Stimulated activated CD4-positive, alpha-beta T cell treated with anti-CD3 and anti-CD28 coated beads, TNF-alpha, amount 100 ng/mL, for 48 hours (primary cell): ENCODE measurements at regions not wholly inside any gene's neighbourhood (a gene's known extent, or its start where the extent isn't known, plus 50 kb on each side); places are given as distances from the start of the nearest gene placed in this dataset.
"Not testable (repeated sequence)": the region's sequence is repeated elsewhere in the genome, so short reads cannot be mapped to it uniquely, and the experiment has no call there.

Source experiments
- DNase-seq, 3 donors: peaks; one replicate each; pipeline ENCODE4 v3.0.0-alpha.2; 2020; ENCODE audit warnings: low read depth in 3 of 3

- DNase-seq: no peak
These were observed 1527.5 kb upstream of the C9orf72 start for GRCh38 chr9:29100762-29101161.

DNA sequence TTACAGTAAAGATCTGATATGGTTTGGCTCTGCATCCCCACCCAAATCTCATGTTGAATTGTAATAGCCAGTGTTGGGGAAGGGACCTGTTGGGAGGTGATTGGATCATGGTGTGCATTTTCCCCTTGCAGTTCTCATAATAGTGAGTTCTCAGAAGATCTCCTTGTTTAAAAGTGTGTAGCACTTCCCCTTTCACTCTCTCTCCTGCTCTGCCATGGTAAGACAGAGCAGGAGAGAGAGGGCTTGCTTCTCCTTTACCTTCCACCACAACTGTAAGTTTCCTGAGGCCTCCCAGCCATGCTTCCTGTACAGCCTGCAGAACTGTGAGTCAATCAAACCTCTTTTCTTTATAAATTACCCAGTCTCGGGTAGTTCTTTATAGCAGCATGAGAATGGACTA lies 1530.9 kb upstream of the C9orf72 start:
- DNase-seq: not testable (repeated sequence)

GRCh38 chr9:29118555-29118954 lies 1545.3 kb upstream of the C9orf72 start:
- DNase-seq: no peak

DNA sequence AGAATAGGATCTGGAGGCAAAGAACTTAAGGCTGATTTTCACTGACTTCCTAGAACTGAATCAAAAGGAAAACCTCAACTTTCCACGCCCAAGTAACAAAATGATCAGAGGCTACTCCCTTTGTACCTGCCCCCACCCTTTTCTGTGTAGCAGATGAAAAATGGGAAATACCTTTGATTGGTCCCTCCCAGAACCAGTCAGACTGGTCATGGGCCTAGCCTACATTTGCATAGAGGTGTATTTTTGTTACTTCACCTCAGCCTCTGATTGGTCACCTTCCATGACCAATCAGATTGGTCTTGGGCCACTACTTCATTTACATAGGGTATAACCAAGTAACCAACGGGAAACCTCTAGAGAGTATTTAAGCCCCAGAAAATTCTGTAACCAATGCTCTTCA lies 1553.5 kb upstream of the C9orf72 start:
- no peak for DNase-seq

DNA sequence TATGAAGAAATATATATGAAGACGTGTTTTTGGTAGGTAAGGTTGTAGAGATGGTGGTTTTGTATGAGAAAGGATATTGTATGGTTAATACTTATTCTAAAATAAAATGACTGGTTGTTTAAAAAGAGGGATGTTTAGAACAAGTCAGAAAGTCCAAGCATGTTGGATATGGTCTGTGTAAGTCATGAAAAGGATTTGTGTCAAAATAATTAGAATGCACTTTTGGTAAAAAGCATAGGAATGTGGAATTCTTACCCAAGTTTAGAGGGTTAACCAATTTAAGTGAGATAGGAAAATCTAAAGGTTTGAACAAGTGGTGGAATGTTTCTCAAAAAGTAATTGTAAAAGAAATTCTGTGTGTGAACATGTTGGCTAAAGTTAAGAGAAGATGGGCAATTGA lies 1556.5 kb upstream of the C9orf72 start:
- no peak for DNase-seq

DNA sequence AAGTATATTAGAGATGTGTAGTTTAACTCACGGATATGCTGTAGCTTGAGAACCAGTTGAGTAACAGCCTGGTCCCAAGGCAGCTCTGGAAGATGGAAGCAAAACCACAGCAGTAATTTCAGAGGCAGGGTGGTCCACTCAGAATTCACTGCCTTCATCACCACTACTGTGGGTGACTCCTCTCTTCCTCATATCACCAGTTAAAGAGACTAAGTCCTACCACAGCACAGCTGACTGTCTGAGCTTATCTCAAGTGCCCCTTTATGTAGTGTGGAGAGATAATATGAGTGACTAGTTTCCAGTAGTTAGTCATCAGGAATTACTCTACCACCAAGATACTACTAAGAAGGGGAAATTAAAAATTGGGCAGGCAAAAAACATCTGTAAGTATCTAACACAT lies 1571.2 kb upstream of the C9orf72 start:
- DNase-seq: no peak

- DNase-seq: no peak
These were observed 1577.3 kb upstream of the C9orf72 start for GRCh38 chr9:29150606-29151005.

DNA sequence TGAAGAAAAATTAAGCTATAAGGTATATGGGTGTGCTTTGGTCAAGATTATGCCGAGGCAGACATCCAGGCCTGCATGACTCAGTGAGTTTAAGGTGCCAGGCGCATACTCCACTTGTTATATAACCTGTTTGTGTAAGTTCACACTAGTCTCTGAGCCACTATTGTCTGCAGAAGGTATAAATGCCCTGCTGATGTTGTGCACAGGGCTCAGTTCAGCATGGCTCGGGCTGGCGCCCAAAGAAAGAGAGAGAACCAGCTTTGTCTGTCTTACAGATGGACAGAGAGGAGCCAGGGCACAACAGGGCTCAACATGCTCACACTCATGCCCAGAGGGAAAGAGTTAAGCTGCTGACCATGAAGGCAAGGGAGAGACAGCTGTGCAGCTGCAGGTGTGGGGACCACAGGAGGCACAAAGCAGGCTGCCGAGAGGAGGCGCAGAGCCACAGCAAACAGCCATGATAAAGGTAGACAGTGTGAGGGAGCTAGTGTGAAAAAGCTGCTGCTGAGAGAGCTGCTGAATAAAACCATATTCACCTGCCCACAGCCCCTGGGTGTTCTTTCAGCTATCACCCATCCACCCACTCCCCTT lies 1587.6 kb upstream of the C9orf72 start:
- no peak for DNase-seq

DNA sequence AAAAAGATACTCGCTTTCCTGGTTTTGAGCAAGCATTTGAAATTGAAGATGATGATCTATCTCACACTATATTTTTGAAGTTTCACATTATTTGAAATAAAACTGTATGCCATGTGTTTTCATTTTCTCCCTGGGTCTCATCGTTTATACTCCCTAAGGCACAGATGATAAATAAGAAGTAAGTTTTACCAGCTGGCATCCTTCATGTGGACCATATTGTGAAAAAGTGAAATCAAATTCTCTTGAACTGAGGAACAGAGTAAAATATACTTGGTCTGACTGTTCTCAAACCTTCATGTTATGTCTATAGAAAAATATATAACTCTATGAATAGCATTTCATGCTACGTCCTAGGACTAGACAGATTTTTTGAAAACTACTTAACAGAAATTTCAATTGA lies 1600.9 kb upstream of the C9orf72 start:
- DNase-seq: no peak

DNA sequence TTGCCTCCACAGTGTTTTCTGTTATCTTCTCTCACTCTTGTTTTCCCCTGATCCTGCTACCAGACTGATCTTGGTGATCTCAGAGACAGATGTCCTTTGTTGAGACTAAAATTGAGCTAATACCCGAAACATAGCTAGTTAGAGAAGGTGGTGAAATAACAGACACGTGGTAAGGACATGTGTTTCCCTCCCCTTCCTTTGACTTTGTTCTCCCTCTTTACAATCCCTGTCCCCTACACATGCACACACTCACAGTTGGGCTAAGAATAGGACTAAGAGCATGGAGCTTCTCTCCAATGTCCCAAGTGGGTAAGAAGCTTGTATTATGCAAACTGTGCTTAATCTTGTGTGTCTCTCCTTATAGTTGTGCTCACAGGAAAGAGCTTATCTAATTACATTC lies 1603.0 kb upstream of the C9orf72 start:
- DNase-seq: no peak

GRCh38 chr9:29176786-29177185 lies 1603.5 kb upstream of the C9orf72 start:
- no peak for DNase-seq

DNA sequence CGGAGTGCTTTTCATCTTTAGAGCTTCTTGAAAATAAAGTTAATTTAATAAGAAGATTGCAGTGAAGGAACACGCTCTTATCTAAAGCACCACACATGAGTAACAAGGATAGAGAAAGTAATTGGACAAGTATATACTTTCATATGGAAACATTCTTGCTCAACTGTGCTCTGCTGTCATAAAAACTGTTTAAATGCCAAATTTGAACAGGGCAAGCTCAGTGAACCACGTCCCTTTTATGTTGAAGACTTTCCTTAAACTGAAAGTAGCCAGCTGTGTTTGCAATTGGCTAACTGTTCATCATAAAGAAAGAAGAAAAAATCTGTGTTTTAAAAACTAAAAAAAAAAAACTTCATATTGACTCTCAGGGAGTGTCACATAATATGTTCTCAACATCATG lies 1610.7 kb upstream of the C9orf72 start:
- DNase-seq: no peak

GRCh38 chr9:29188771-29189170 lies 1615.5 kb upstream of the C9orf72 start:
- DNase-seq: not testable (repeated sequence)

GRCh38 chr9:29189221-29189620 lies 1615.9 kb upstream of the C9orf72 start:
- DNase-seq: not testable (repeated sequence)

DNA sequence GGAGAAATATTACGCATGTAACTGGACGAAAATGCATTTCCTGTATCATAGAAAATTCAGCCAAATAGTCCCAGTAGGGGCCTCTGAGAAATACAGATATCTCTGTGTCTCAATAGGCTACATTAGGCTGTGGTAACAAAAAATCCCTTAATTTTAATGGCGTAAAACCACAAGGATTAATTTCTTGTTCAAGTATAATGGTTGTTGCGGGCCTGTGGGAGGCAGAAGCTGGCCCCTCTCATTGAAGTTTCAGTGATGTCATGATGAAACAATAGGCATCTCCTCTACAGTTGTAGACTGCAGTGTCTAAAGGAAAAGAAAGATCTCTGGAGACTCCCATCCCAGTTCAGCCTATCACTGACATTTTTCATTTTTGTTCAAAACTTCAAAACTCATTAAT lies 1625.6 kb upstream of the C9orf72 start:
- no peak for DNase-seq

GRCh38 chr9:29199975-29200374 lies 1626.7 kb upstream of the C9orf72 start:
- no peak for DNase-seq

DNA sequence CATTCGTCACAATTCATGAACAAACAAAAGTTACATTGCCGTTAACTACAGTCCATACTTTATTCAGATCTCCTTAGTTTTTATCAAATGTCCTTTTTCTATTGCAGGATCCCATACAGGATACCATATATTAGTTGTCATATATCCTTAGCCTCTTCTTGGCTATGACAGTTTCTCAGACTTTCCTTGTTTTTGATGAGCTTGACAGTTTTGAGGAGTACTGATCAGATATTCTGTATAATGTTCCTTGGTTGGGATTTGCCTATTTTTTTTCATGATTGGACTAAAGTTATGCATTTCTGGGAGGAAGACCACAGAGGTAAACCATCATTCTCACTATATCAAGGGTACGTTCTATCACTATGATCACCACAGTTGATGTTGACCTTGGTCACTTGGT lies 1627.4 kb upstream of the C9orf72 start:
- DNase-seq: no peak

GRCh38 chr9:29203244-29203930 lies 1630.1 kb upstream of the C9orf72 start:
- DNase-seq: no peak

DNA sequence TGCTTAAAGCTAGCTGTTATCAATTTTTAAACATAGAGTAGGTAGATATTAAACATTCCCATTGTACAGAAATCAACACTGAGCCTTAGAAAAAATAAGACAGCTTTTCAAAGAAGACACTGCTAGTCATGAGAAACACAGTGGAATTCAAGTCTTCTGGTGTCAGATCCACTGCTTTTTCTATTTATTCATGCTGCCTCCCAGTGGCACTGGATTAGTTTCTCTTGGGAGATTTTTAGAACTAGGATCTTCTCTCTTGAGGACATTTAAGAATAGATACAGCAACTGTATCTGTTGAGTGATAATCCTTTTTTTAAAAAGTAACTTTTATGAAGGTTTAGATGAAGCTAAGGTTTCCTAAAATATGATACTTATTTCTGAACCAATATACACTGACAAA lies 1635.4 kb upstream of the C9orf72 start:
- no peak for DNase-seq

- DNase-seq: no peak
These were observed 1636.5 kb upstream of the C9orf72 start for GRCh38 chr9:29209748-29210291.

DNA sequence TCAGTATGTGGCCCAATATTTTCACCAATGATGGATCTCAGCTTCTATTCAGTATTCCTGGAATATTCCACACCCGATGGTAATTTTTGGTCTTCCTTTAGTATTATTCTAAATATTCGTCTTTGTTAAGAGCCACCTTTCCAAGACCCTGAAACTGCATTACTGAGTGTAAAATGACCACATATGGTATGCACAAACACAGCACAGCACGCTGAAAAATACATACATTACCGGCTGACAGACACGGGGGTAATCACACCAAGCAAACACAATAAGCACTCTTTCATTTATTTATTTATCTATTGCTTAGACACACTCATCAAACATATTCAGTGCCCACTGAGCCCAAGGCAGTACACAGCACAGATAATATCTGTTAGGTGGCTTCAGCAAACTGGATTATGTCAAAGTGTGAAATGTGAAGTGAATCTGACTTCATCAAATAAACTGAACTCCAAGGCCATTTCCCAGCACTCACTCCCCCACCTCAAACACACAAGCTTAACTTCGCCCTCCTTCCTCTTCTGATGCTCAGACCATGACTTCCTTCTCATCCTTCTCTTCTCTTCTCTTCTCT lies 1637.8 kb upstream of the C9orf72 start:
- no peak for DNase-seq

DNA sequence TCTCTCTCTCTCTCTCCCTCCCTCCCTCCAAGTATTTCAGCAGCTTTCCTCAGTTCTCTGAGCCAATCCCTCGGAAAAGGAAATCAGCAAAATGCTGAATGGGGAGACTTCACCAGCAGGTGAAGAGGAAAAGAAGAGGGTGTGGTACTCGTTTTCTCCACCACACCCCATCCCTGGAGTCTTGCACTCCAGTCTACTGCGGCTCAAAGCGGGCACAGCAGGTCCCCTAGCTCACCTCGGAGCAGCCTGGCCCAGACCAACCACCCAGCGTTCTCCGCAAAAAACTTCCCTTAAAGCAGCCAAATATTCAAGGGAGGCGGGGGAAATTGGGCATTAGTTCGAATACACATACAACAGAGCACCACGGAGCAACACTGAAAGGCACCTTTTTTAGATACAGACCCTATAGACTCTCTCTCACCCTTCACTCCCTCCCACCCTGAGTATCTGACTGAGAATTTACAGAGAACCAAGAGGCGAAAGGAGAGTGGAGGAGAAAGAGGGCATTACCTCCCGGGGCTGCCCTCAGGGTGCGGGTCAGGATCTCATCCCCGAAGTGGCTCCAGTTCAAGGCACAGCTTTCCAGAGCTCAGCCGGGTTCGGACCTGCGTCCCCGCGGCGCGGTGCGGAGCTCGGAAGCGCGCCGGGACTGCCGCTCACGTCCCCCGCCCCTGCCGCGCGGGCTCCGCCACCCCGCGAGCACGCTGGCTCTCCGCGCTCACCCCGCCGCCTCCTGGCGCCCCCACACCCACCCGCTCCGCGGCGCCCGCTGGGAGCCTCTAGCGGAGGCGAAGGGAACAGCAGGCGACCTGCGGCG lies 1638.5 kb upstream of the C9orf72 start:
- DNase-seq: peak; percentile 19 to 25 (median 21)
